Calu3 (cell line): ENCODE measurements at regions not wholly inside any gene's neighbourhood (a gene's known extent, or its start where the extent isn't known, plus 50 kb on each side); places are given as distances from the start of the nearest gene placed in this dataset.

Experiments
- BruUV-seq: library from RNA; stranded (reverse); fragments of 400-500 nt; replicated peaks from 2 replicates; lab custom pipeline; 2021; lab: Mats Ljungman, UMichigan
- CTCF ChIA-PET: fragments of 300-600 bp; sonication (Branson Sonifier 250); formaldehyde crosslinking; loops from one replicate; lab custom pipeline; 2022; ENCODE audit warnings: antibody characterized with exemption; lab: Charles Lee
- DNase-seq: peaks from one replicate; pipeline ENCODE4 v3.0.0; 2022
- H3K27ac Mint-ChIP-seq: one replicate; pipeline ENCODE4 v1.8.0; 2022; ENCODE audit warnings: mixed read lengths; ENCODE audit not compliant: unreplicated experiment
- H3K27me3 Mint-ChIP-seq: one replicate; pipeline ENCODE4 v1.8.0; 2022; ENCODE audit warnings: mixed read lengths; ENCODE audit not compliant: unreplicated experiment
- H3K36me3 Mint-ChIP-seq: one replicate; pipeline ENCODE4 v1.8.0; 2022; ENCODE audit warnings: mild to moderate bottlenecking, moderate library complexity, mixed read lengths; ENCODE audit not compliant: insufficient read depth, unreplicated experiment
- H3K4me1 Mint-ChIP-seq: one replicate; pipeline ENCODE4 v1.8.0; 2022; ENCODE audit warnings: mild to moderate bottlenecking, low read depth, mixed read lengths; ENCODE audit not compliant: unreplicated experiment
- H3K4me3 Mint-ChIP-seq: one replicate; pipeline ENCODE4 v1.8.0; 2022; ENCODE audit warnings: mild to moderate bottlenecking, low read depth, moderate library complexity, mixed read lengths; ENCODE audit not compliant: unreplicated experiment
- H3K9me3 Mint-ChIP-seq: one replicate; pipeline ENCODE4 v1.8.0; 2022; ENCODE audit warnings: low read depth, mixed read lengths; ENCODE audit not compliant: unreplicated experiment
- intact Hi-C: fragments of 100-400 bp; cut with micrococcal nuclease; formaldehyde crosslinking; loops from one replicate; pipeline ENCODE4 v1.10.0; 2022; ENCODE audit not compliant: unreplicated experiment
- TF ChIP-seq, protein P1 (sequence below): fragments of 200-600 bp; IDR thresholded peaks from one replicate; pipeline ENCODE4 v1.8.0; 2022; ENCODE audit warnings: antibody characterized with exemption; ENCODE audit not compliant: unreplicated experiment

DNA sequence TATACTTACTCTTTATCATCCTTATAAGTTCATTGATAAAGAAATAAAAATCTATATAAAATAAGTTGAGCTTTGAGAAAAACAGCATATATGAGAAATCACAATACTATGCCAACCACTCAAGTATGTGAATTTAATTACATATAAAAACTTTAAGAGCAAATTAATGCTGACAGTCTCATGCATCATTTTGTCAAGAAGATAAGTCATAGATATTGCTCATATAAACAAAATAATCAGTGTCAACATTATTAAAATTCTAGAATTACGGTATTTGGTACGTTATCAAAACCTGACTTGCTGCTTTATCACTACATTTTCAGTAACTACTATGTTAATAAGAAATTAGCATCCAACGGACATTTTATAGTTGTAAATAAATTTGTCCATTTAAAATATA is 111.2 kb downstream of the FBXO8 start:
- BruUV-seq: no TSS peak
- no peaks in the 10 kb centered on the region for H3K36me3 Mint-ChIP-seq
- no peak for DNase-seq
- CTCF ChIA-PET: no interaction called here
- no peak overlapping the region for H3K27ac Mint-ChIP-seq
- intact Hi-C loops: no loop called here
- H3K9me3 Mint-ChIP-seq: no peaks in the 10 kb centered on the region
- no peaks in the 10 kb centered on the region for H3K27me3 Mint-ChIP-seq
- no peaks in the 10 kb centered on the region for H3K4me1 Mint-ChIP-seq
- H3K4me3 Mint-ChIP-seq: no peak overlapping the region
- TF ChIP-seq, protein P1, sequence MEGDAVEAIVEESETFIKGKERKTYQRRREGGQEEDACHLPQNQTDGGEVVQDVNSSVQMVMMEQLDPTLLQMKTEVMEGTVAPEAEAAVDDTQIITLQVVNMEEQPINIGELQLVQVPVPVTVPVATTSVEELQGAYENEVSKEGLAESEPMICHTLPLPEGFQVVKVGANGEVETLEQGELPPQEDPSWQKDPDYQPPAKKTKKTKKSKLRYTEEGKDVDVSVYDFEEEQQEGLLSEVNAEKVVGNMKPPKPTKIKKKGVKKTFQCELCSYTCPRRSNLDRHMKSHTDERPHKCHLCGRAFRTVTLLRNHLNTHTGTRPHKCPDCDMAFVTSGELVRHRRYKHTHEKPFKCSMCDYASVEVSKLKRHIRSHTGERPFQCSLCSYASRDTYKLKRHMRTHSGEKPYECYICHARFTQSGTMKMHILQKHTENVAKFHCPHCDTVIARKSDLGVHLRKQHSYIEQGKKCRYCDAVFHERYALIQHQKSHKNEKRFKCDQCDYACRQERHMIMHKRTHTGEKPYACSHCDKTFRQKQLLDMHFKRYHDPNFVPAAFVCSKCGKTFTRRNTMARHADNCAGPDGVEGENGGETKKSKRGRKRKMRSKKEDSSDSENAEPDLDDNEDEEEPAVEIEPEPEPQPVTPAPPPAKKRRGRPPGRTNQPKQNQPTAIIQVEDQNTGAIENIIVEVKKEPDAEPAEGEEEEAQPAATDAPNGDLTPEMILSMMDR: no peak

DNA sequence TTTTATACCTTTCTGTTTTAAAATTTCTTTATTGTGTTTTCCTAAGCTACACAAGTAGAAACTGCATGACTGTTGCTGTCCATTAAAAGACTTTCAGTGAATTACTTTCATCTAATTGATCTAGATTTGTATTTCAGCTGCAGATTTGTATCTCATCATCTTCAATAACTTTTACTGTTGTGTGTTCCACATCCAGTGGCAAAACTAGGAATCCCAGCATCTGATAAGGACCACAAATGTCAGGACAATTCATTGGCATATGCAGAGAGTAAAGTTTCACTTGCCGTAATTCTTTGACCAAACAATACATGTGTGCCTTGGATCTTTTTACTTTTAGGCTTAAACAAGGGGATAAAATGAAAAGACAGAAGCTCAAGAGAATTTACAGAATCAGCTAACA is 112.6 kb downstream of the FBXO8 start:
- Mint-ChIP-seq H3K4me3 (no peak overlapping the region), H3K27me3 (no peaks in the 10 kb centered on the region), H3K27ac (no peak overlapping the region), H3K9me3 (no peaks in the 10 kb centered on the region), H3K4me1 (no peaks in the 10 kb centered on the region), H3K36me3 (no peaks in the 10 kb centered on the region)
- no peak for DNase-seq
- intact Hi-C loops: no loop called here
- CTCF ChIA-PET: no interaction called here
- TF ChIP-seq, protein P1: no peak
- BruUV-seq: no TSS peak

DNA sequence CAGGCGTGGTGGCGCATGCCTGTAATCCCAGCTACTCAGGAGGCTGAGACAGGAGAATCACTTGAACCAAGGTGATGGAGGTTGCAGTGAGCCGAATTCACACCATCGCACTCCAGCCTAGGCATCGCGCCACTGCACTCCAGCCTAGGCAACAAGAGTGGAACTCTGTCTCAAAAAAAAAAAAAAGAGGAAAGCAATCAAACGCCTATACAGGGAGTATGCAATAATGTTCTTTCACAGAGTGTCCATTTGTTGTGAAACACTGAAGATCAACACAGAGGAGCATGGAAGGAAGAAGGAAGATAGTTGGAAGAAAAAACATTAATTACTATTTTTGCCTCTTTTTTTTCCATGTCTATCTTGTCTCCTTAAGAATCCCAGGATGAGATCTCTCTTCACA is 113.4 kb downstream of the FBXO8 start:
- no peak overlapping the region for H3K27ac Mint-ChIP-seq
- H3K36me3 Mint-ChIP-seq: no peaks in the 10 kb centered on the region
- no TSS peak for BruUV-seq
- no peak for DNase-seq
- H3K9me3 Mint-ChIP-seq: no peaks in the 10 kb centered on the region
- H3K27me3 Mint-ChIP-seq: no peaks in the 10 kb centered on the region
- H3K4me3 Mint-ChIP-seq: no peak overlapping the region
- CTCF ChIA-PET: no interaction called here
- TF ChIP-seq, protein P1: no peak
- no peaks in the 10 kb centered on the region for H3K4me1 Mint-ChIP-seq
- intact Hi-C loops: no loop called here

DNA sequence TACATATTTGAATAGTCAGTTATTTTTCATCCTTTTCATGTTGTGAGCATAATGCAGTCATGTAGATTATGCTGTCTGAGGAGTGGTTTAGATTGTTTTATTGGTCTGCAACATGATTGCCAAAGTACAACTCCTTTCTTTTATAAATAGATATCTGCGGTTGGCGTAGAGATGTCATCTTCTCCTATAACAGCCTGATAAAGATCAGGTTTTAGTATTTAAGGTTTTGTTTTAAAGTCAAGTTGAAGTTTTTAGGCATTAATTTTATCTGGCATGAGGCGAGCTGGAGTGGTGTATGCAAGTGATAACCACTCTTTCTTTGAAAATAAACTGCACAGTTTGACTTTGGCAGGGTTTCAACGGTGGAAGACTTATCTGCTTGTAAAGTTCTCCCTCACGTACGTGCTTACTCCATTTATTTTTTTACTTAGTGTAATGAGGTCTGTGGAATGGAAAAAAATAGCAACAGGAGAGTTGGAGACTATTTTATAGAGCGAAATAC is 126.3 kb downstream of the FBXO8 start:
- intact Hi-C loops: loop anchor here (2.0 kb wide), 2 partner anchors 650 to 736 kb away; no protein-coding TSS in a partner anchor
- H3K27ac Mint-ChIP-seq: no peak overlapping the region
- no peaks in the 10 kb centered on the region for H3K4me1 Mint-ChIP-seq
- H3K4me3 Mint-ChIP-seq: no peak overlapping the region
- no TSS peak for BruUV-seq
- TF ChIP-seq, protein P1: no peak
- H3K27me3 Mint-ChIP-seq: no peaks in the 10 kb centered on the region
- CTCF ChIA-PET: no interaction called here
- no peaks in the 10 kb centered on the region for H3K36me3 Mint-ChIP-seq
- DNase-seq: no peak
- H3K9me3 Mint-ChIP-seq: no peaks in the 10 kb centered on the region
